IMR-90 (cell line): ENCODE measurements at regions not wholly inside any gene's neighbourhood (a gene's known extent, or its start where the extent isn't known, plus 50 kb on each side); places are given as distances from the start of the nearest gene placed in this dataset.

ENCODE experiments used
- ATAC-seq: fragments of 200-7000 bp; cut with Tn5 transposase; 2 replicates; pipeline ENCODE4 v1.9.1; 2020; ENCODE audit warnings: low read depth, mild to moderate bottlenecking, moderate library complexity
- BruUV-seq: library from RNA; stranded (reverse); fragments of 400-500 nt; replicated peaks from 2 replicates; lab custom pipeline; 2021; lab: Mats Ljungman, UMichigan
- CTCF ChIA-PET: fragments of 300-600 bp; formaldehyde crosslinking; extraction: SDS; loops from one replicate; lab custom pipeline; 2021; ENCODE audit warnings: antibody characterized with exemption; lab: Yijun Ruan, JAX
- POLR2A ChIA-PET: fragments of 300-600 bp; sonication (Branson Sonifier 250); formaldehyde crosslinking; loops from one replicate; lab custom pipeline; 2022; ENCODE audit warnings: antibody characterized with exemption; ENCODE audit not compliant: unreplicated experiment; lab: Charles Lee
- DNase-seq: peaks from one replicate; pipeline ENCODE4 v3.0.0; 2013
- H2AFZ ChIP-seq: replicated peaks from 2 replicates; pipeline ENCODE3; 2013; ENCODE audit warnings: low read length, mild to moderate bottlenecking; ENCODE audit not compliant: poor library complexity
- H2AK5ac ChIP-seq: 2 replicates; pipeline ENCODE4 v1.6.1; 2013; ENCODE audit warnings: low read depth, low read length, inconsistent platforms
- H2AK9ac ChIP-seq: replicated peaks from 2 replicates; pipeline ENCODE3; 2013; ENCODE audit warnings: mild to moderate bottlenecking, low read depth, low read length, moderate library complexity; ENCODE audit not compliant: poor library complexity
- H2BK120ac ChIP-seq: 2 replicates; pipeline ENCODE4 v1.6.1; 2013; ENCODE audit warnings: low read depth, low read length, inconsistent platforms
- H2BK15ac ChIP-seq: 3 replicates; pipeline ENCODE4 v1.6.1; 2013; ENCODE audit warnings: low read depth, low read length, inconsistent platforms
- H2BK20ac ChIP-seq: 2 replicates; pipeline ENCODE4 v1.6.1; 2013; ENCODE audit warnings: low read depth, mild to moderate bottlenecking, inconsistent platforms, low read length, moderate library complexity
- H2BK5ac ChIP-seq: 2 replicates; pipeline ENCODE4 v1.6.1; 2013; ENCODE audit warnings: mild to moderate bottlenecking, low read depth, low read length, inconsistent platforms; ENCODE audit not compliant: poor library complexity, severe bottlenecking
- H3K14ac ChIP-seq: replicated peaks from 2 replicates; pipeline ENCODE4 v1.6.1; 2013; ENCODE audit warnings: low read depth, low read length, inconsistent platforms
- H3K18ac ChIP-seq: 2 replicates; pipeline ENCODE4 v1.6.1; 2013; ENCODE audit warnings: low read depth, low read length, control low read depth
- H3K23ac ChIP-seq: 2 replicates; pipeline ENCODE4 v1.6.1; 2013; ENCODE audit warnings: low read depth, low read length, inconsistent platforms
- H3K27ac ChIP-seq: 2 replicates; pipeline ENCODE4 v1.5.1; 2013; ENCODE audit warnings: mild to moderate bottlenecking, control low read depth, low read length; ENCODE audit not compliant: insufficient read depth
- H3K27me3 ChIP-seq: 2 replicates; pipeline ENCODE4 v1.6.1; 2013; ENCODE audit warnings: low read length; ENCODE audit not compliant: control insufficient read depth, insufficient read depth
- H3K36me3 ChIP-seq: 2 replicates; pipeline ENCODE4 v1.6.1; 2013; ENCODE audit warnings: low read length, mixed read lengths; ENCODE audit not compliant: control insufficient read depth, insufficient read depth
- H3K4ac ChIP-seq: 2 replicates; pipeline ENCODE4 v1.6.1; 2013; ENCODE audit warnings: low read depth, low read length, inconsistent platforms
- H3K4me1 ChIP-seq: 2 replicates; pipeline ENCODE4 v1.6.1; 2013; ENCODE audit warnings: low read length, mixed read lengths; ENCODE audit not compliant: control insufficient read depth, insufficient read depth
- H3K4me2 ChIP-seq: 2 replicates; pipeline ENCODE4 v1.6.1; 2013; ENCODE audit warnings: low read depth, mild to moderate bottlenecking, control low read depth, low read length, moderate library complexity
- H3K4me3 ChIP-seq: 2 replicates; pipeline ENCODE4 v1.5.1; 2013; ENCODE audit warnings: low read depth, mild to moderate bottlenecking, control low read depth, low read length, moderate library complexity; ENCODE audit not compliant: insufficient read depth
- H3K56ac ChIP-seq: 2 replicates; pipeline ENCODE4 v1.6.1; 2013; ENCODE audit warnings: low read length, inconsistent platforms; ENCODE audit not compliant: insufficient read depth; ENCODE audit errors: extremely low read depth
- H3K79me1 ChIP-seq, 2 experiments: 2 replicates each; pipeline ENCODE4 v1.6.1; 2013; ENCODE audit warnings: low read length in 2 of 2, inconsistent platforms in 1 of 2, low read depth in 1 of 2
- H3K9ac ChIP-seq: 2 replicates; pipeline ENCODE4 v1.6.1; 2013; ENCODE audit warnings: low read depth, low read length, control low read depth
- H3K9me1 ChIP-seq: 2 replicates; pipeline ENCODE4 v1.6.1; 2013; ENCODE audit warnings: low read length, inconsistent platforms; ENCODE audit not compliant: insufficient read depth
- H3K9me3 ChIP-seq: 2 replicates; pipeline ENCODE4 v1.6.1; 2013; ENCODE audit warnings: low read length; ENCODE audit not compliant: control insufficient read depth, insufficient read depth
- H4K20me1 ChIP-seq: 2 replicates; pipeline ENCODE4 v1.6.1; 2013; ENCODE audit warnings: low read length, inconsistent platforms; ENCODE audit not compliant: insufficient read depth
- H4K5ac ChIP-seq: 2 replicates; pipeline ENCODE4 v1.6.1; 2013; ENCODE audit warnings: mild to moderate bottlenecking, low read depth, low read length, control low read depth
- H4K8ac ChIP-seq, 2 experiments: 2 replicates each; pipeline ENCODE4 v1.6.1; 2013; ENCODE audit warnings: low read depth in 2 of 2, low read length in 2 of 2, control low read depth in 1 of 2, inconsistent platforms in 1 of 2
- H4K91ac ChIP-seq: 2 replicates; pipeline ENCODE4 v1.6.1; 2013; ENCODE audit warnings: low read depth, low read length, inconsistent platforms; ENCODE audit not compliant: insufficient read depth
- CHD1 ChIP-seq: IDR thresholded peaks from 2 replicates; pipeline ENCODE4 v1.6.1; 2012; ENCODE audit warnings: low read depth, low read length, improper control_type of control experiment
- FOS ChIP-seq: fragments of 150-350 bp; IDR thresholded peaks from 2 replicates; pipeline ENCODE4 v1.6.1; 2016; ENCODE audit warnings: low read depth, low read length
- dilution Hi-C: fragments of 300-500 bp; cut with HindIII; formaldehyde crosslinking; loops from one replicate; pipeline ENCODE4 v1.14.3; 2018; ENCODE audit warnings: low sequenced_read_pairs; ENCODE audit not compliant: unreplicated experiment
- in situ Hi-C: fragments of 300-500 bp; cut with MboI; formaldehyde crosslinking; loops from 3 replicates; pipeline ENCODE4 v1.14.3; 2019; ENCODE audit warnings: low sequenced_read_pairs, inconsistent platforms, mixed read lengths
- intact Hi-C: fragments of 100-400 bp; cut with micrococcal nuclease; formaldehyde crosslinking; loops from 2 replicates; pipeline ENCODE4 v1.10.0; 2022

GRCh38 chr11:24324211-24324610, 172.6 kb upstream of the LUZP2 start:
- Histone ChIP-seq H3K4me2 (peak overlapping the region; percentile 41; the same call in 1 of the 2 replicates), H2BK20ac (peak overlapping the region; percentile 88; the same call in 1 of the 2 replicates), H2BK15ac (no peak overlapping the region), H3K79me1 (no peaks in the 10 kb centered on the region), H3K36me3 (no peaks in the 10 kb centered on the region), H2AK5ac (no peak overlapping the region), H3K27ac (no peak overlapping the region), H3K4ac (no peak overlapping the region), H3K27me3 (no peaks in the 10 kb centered on the region), H4K20me1 (no peaks in the 10 kb centered on the region), H3K23ac (no peak overlapping the region), H2AK9ac (no peak overlapping the region), H2BK120ac (peak overlapping the region; percentile 69; the same call in 1 of the 2 replicates), H4K91ac (no peak overlapping the region), H3K4me3 (no peak overlapping the region), H3K9ac (no peak overlapping the region), H3K18ac (no peak overlapping the region), H3K56ac (no peak overlapping the region), H3K9me3 (no peaks in the 10 kb centered on the region), H3K9me1 (no peaks in the 10 kb centered on the region), H2BK5ac (no peak overlapping the region), H4K5ac (no peak overlapping the region), H4K8ac (no peak overlapping the region), H3K14ac (no peak overlapping the region), H2AFZ (no peak overlapping the region), H3K4me1 (no peaks in the 10 kb centered on the region)
- ChIA-PET POLR2A (no interaction called here), CTCF (no interaction called here)
- DNase-seq, result peak; percentile 75
- intact Hi-C loops, result no loop called here
- dilution Hi-C loops, result no loop called here
- peak; percentile 48 for ATAC-seq
- no TSS peak for BruUV-seq
- TF ChIP-seq CHD1 (no peak), FOS (peak; percentile 47; the same call in 1 of the 2 replicates)
- in situ Hi-C loops, result no loop called here
